ENCODE measurements at regions not wholly inside any gene's neighbourhood (a gene's known extent, or its start where the extent isn't known, plus 50 kb on each side); places are given as distances from the start of the nearest gene placed in this dataset.

GRCh38 chr7:46694058-46694457 is 773.0 kb upstream of the IGFBP3 start:
- TF ChIP-seq POLR2AphosphoS5 (IDR thresholded peaks at IDR 0.05; ENCODE audit: low read depth, low read length) (no peak), POLR2A (IDR thresholded peaks at IDR 0.05; ENCODE audit: low read depth, low read length) (no peak), TAF1 (IDR thresholded peaks at IDR 0.05; ENCODE audit: low read depth, low read length) (no peak)
